Omental fat pad (tissue), 3 donors: ENCODE measurements at regions not wholly inside any gene's neighbourhood (a gene's known extent, or its start where the extent isn't known, plus 50 kb on each side); places are given as distances from the start of the nearest gene placed in this dataset.

Experiments
- ATAC-seq: fragments of 150-250 bp; one replicate; pipeline ENCODE4 v1.9.1; 2016; ENCODE audit warnings: mild to moderate bottlenecking, moderate library complexity; ENCODE audit not compliant: low FRiP score
- DNase-seq: peaks from one replicate; pipeline ENCODE4 v3.0.0-alpha.2; 2019; ENCODE audit warnings: low spot score
- CTCF ChIP-seq, 3 donors: fragments of 450-650 bp; IDR thresholded peaks; one replicate each; pipeline ENCODE4 v1.5.1; 2016 to 2017; ENCODE audit warnings: antibody characterized with exemption in 3 of 3, mild to moderate bottlenecking in 3 of 3, moderate library complexity in 2 of 3

- no peak for ATAC-seq
- DNase-seq = no peak
- TF ChIP-seq CTCF (IDR thresholded peaks at IDR 0.05) = no peak
Measured at GRCh38 chr4:155532373-155533085, 134.1 kb upstream of the GUCY1A1 start.

- no peak for TF ChIP-seq CTCF (IDR thresholded peaks at IDR 0.05)
- no peak for ATAC-seq
- no peak for DNase-seq
Measured at GRCh38 chr4:155530857-155531256, 135.8 kb upstream of the GUCY1A1 start.

GRCh38 chr4:155530290-155530689, 136.4 kb upstream of the GUCY1A1 start:
- ATAC-seq (no peak), DNase-seq (no peak)
- TF ChIP-seq CTCF (IDR thresholded peaks at IDR 0.05) = no peak

- ATAC-seq (no peak), DNase-seq (no peak)
- TF ChIP-seq CTCF (IDR thresholded peaks at IDR 0.05) = no peak
Measured at GRCh38 chr4:155529716-155530115, 136.9 kb upstream of the GUCY1A1 start.

- ATAC-seq = no peak
- no peak for TF ChIP-seq CTCF (IDR thresholded peaks at IDR 0.05)
- DNase-seq = no peak
Measured at GRCh38 chr4:155529272-155529671, 137.4 kb upstream of the GUCY1A1 start.

- ATAC-seq (peak; percentile 60), DNase-seq (no peak)
- no peak for TF ChIP-seq CTCF (IDR thresholded peaks at IDR 0.05)
Measured at GRCh38 chr4:155526452-155527169, 140.0 kb upstream of the GUCY1A1 start.
